ENCODE measurements at regions not wholly inside any gene's neighbourhood (a gene's known extent, or its start where the extent isn't known, plus 50 kb on each side); places are given as distances from the start of the nearest gene placed in this dataset.

DNA sequence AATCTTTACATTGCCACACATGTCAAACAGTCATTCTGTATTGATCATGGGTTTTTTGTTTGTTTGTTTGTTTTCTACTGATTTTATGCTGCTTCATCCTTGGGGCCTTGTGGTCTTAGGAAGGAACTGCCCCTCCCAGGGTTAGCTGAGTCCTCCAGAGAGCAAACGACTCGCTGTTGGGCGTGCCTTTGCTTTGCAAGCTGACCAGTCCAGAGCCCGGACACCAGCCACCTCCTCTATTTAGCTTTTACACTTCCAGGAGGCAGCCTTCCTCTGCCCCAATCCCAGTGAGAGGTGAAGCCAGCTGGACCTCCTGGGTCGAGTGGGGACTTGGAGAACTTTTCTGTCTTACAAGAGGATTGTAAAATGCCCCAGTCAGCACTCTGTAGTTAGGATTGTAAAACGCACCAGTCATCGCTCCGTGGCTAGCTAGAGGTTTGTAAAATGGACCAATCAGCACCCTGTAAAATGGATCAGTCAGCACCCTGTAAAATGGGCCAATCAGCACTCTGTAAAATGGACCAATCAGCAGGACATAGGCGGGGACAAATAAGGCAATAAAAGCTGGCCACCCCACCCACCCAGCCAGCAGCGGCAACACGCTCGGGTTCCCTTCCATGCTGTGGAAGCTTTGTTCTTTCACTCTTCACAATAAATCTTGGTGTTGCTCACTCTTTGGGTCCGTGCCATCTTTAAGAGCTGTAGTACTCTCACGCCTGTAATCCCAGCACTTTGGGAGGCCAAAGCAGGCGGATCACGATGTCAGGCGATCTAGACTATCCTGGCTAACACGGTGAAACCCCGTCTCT, 154.4 kb downstream of the ERCC6L2 start:
- TF ChIP-seq CTCF (IDR thresholded peaks at IDR 0.05) (no peak), POLR2AphosphoS5 (IDR thresholded peaks at IDR 0.05) (no peak), POLR2A (IDR thresholded peaks at IDR 0.05) (no peak)

Measured in prostate gland (tissue), 2 donors.